Vagina (tissue), 2 donors: ENCODE measurements at regions not wholly inside any gene's neighbourhood (a gene's known extent, or its start where the extent isn't known, plus 50 kb on each side); places are given as distances from the start of the nearest gene placed in this dataset.

ENCODE experiments used
- CTCF ChIP-seq, 3 experiments: fragments of 450-650 bp in 2 of 3; fragments of 200-600 bp in 1 of 3; sonication (generic) in 1 of 3; IDR thresholded peaks; one replicate each; pipeline ENCODE4 v1.5.1; 2017 to 2019; ENCODE audit warnings: antibody characterized with exemption in 3 of 3, mild to moderate bottlenecking in 2 of 3, moderate library complexity in 2 of 3
- POLR2A ChIP-seq, 2 donors: fragments of 450-650 bp; IDR thresholded peaks; one replicate each; pipeline ENCODE4 v1.6.1; 2017; ENCODE audit warnings: antibody characterized with exemption in 2 of 2, mild to moderate bottlenecking in 2 of 2, moderate library complexity in 2 of 2

GRCh38 chr10:23864631-23865147 lies 344.2 kb upstream of the KIAA1217 start:
- no peak for TF ChIP-seq CTCF (IDR thresholded peaks at IDR 0.05)
- no peak for TF ChIP-seq POLR2A (IDR thresholded peaks at IDR 0.05)
